H54 (cell line): ENCODE measurements at regions not wholly inside any gene's neighbourhood (a gene's known extent, or its start where the extent isn't known, plus 50 kb on each side); places are given as distances from the start of the nearest gene placed in this dataset.

Source experiments
- DNase-seq: peaks from one replicate; pipeline ENCODE4 v3.0.0; 2011; ENCODE audit warnings: low spot score, mixed read lengths; ENCODE audit not compliant: insufficient read length
- FAIRE-seq: peaks from 3 replicates; lab custom pipeline; 2011; peaks lifted over from hg19 to GRCh38; lab: Jason Lieb, UNC
- POLR2A ChIP-seq: IDR thresholded peaks from 2 replicates; pipeline ENCODE4 v1.6.1; 2011; ENCODE audit warnings: low read depth, mild to moderate bottlenecking, low read length

GRCh38 chr16:86877108-86877507 lies 298.8 kb downstream of the FOXL1 start:
- no peak for DNase-seq
- TF ChIP-seq POLR2A, result no peak
- FAIRE-seq, result no peak

DNA sequence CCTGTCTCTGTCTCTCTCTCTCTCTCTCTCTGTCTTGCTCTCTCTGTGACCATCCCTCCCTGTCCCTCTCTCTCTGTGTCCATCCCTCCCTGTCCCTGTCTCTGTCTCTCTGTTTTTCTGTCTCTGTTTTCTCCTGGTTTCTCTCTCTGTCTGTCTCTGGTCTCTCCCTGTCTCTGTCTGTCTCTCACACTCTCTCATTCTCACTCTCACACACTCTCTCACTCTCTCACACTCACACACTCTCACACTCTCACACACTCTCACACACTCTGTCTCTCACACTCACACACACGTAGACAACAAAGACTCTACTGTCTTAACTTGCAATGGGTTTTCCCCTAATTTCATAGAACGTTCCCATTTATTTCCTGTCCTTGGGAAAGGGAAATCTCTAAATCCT lies 299.5 kb downstream of the FOXL1 start:
- no peak for FAIRE-seq
- no peak for TF ChIP-seq POLR2A
- no peak for DNase-seq

- no peak for TF ChIP-seq POLR2A
- FAIRE-seq, result no peak
- no peak for DNase-seq
These were observed 300.1 kb downstream of the FOXL1 start for GRCh38 chr16:86878236-86879080.

- FAIRE-seq, result no peak
- no peak for DNase-seq
These were observed 300.9 kb downstream of the FOXL1 start for GRCh38 chr16:86879268-86879667.

GRCh38 chr16:86880316-86881117 lies 302.2 kb downstream of the FOXL1 start:
- no peak for DNase-seq
- TF ChIP-seq POLR2A, result no peak
- no peak for FAIRE-seq

More at GRCh38 chr16:86879268-86879667, 300.9 kb downstream of the FOXL1 start:
- no peak for TF ChIP-seq POLR2A

DNA sequence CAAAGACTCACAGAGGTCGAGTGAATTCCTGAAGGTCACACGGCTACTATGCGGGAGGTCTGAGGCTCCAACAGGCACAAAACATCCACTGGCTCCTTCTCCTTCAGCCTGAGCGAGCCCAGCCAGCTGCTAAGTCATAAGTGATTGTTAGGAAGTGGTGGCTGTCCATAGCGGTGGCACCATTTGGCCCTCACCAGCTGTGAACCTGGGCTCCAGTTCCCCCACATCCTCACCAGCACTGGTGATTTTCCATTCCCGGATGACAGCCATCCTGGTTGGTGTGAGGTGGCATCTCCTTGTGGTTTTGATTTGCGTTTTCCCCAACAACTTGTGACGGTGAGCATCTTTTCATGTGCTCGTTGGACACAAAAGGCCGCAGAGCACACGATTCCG lies 302.8 kb downstream of the FOXL1 start:
- no peak for TF ChIP-seq POLR2A
- no peak for DNase-seq
- no peak for FAIRE-seq

GRCh38 chr16:86881861-86882273 lies 303.5 kb downstream of the FOXL1 start:
- DNase-seq (no peak), FAIRE-seq (no peak)
- TF ChIP-seq POLR2A, result no peak

GRCh38 chr16:86882586-86883280 lies 304.4 kb downstream of the FOXL1 start:
- DNase-seq (peak; percentile 79), FAIRE-seq (peak; percentile 20)
- no peak for TF ChIP-seq POLR2A

- TF ChIP-seq POLR2A, result no peak
- DNase-seq (no peak), FAIRE-seq (no peak)
These were observed 305.4 kb downstream of the FOXL1 start for GRCh38 chr16:86883583-86884389.

- TF ChIP-seq POLR2A, result no peak
- FAIRE-seq, result no peak
These were observed 306.0 kb downstream of the FOXL1 start for GRCh38 chr16:86884390-86884650.

DNA sequence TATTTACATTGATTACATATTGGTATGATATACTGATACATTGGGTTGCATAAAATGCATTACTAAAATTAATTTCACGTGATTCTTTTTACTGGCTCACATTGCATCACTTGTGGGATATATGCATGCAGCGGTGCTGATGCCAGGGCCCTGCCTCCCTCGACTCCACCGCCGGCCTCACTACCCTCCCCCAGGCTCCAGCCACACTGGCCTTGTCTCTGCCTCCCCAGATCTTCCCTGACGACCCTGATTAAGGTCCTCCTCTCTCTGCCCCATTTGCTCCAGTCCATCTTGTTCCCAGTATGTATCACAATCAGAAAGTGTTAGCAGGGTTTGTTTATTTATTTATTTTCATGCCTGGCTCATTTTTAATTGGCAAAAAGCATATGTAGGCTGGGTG lies 306.8 kb downstream of the FOXL1 start:
- DNase-seq, result no peak
- no peak for FAIRE-seq
- TF ChIP-seq POLR2A, result no peak

More at GRCh38 chr16:86884390-86884650, 306.0 kb downstream of the FOXL1 start:
- DNase-seq, result no peak

DNA sequence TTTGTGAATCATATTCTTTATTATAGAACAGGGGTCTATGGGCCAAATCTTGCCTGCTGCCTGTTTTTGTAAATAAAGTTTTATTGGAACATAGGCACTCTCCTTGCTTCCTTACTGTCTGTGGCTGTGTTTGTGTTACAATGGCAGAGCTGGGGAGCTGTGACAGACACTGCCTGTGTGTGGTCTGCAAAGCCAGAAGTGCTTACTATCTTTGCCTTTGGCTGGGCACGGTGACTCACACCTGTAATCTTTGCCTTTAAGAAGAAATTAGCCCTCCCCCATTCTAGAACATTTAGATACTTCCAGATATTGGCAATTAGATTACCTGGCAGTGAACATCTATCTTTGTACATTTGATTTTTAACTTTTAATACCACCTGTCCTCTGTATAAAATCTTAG lies 308.3 kb downstream of the FOXL1 start:
- DNase-seq (no peak), FAIRE-seq (no peak)
- TF ChIP-seq POLR2A, result no peak

- FAIRE-seq (no peak), DNase-seq (no peak)
- no peak for TF ChIP-seq POLR2A
These were observed 309.1 kb downstream of the FOXL1 start for GRCh38 chr16:86887416-86887815.
